ENCODE measurements at regions not wholly inside any gene's neighbourhood (a gene's known extent, or its start where the extent isn't known, plus 50 kb on each side); places are given as distances from the start of the nearest gene placed in this dataset.

DNA sequence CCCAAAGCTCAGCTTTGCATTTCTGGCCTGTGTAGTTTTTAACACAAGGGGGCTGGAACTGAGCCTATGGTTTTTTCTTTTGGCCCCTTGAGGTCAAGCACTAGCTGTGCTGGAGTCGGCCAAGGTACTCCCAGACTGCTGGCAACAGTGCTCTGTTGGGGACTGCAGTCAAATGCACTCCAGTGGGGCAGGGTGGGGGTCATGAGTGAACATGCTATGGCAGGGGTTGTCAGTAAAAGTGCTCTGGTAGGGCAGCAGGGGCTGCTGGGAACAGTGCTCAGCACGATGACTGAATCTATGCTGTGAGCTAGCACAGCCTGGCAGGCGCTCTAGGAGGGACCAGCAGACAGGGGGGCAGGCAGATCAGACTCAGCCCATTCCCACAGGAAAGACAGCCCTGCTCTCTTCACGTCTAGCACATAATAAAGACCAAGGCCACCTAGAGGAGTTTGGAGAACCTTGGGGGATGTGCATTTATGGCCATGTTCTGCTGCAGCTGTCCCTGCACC, 55.0 kb upstream of the CERS6 start:
- no peak overlapping the region for H3K9ac ChIP-seq (ENCODE audit: low read length in 5 of 5)
- H3K4me3 ChIP-seq (ENCODE audit: low read depth in 1 of 5, low read length in 5 of 5) = no peak overlapping the region
- no peak overlapping the region for H3K27ac ChIP-seq (ENCODE audit: low read depth, low read length)
- H3K36me3 ChIP-seq (ENCODE audit: control insufficient read depth in 5 of 5, insufficient read depth in 5 of 5, low read length in 5 of 5) = no peaks in the 10 kb centered on the region
- H3K9me3 ChIP-seq (ENCODE audit: control insufficient read depth in 5 of 5, low read length in 5 of 5) = no peaks in the 10 kb centered on the region
- H3K27me3 ChIP-seq (ENCODE audit: control insufficient read depth in 5 of 5, insufficient read depth in 4 of 5, low read length in 5 of 5) = peaks cover 0 to 5% (median 0%) of the 10 kb centered on the region in 5 donors
- no peaks in the 10 kb centered on the region for H3K4me1 ChIP-seq (ENCODE audit: control insufficient read depth in 5 of 5, insufficient read depth in 5 of 5, low read length in 5 of 5)

- no peak overlapping the region for H3K9ac ChIP-seq (ENCODE audit: low read length in 5 of 5)
- no peak overlapping the region for H3K27ac ChIP-seq (ENCODE audit: low read depth, low read length)
- H3K4me3 ChIP-seq (ENCODE audit: low read depth in 1 of 5, low read length in 5 of 5) = no peak overlapping the region
- no peaks in the 10 kb centered on the region for H3K36me3 ChIP-seq (ENCODE audit: control insufficient read depth in 5 of 5, insufficient read depth in 5 of 5, low read length in 5 of 5)
- no peaks in the 10 kb centered on the region for H3K9me3 ChIP-seq (ENCODE audit: control insufficient read depth in 5 of 5, low read length in 5 of 5)
- H3K27me3 ChIP-seq (ENCODE audit: control insufficient read depth in 5 of 5, insufficient read depth in 4 of 5, low read length in 5 of 5) = peaks cover 0 to 5% (median 0%) of the 10 kb centered on the region in 5 donors
- H3K4me1 ChIP-seq (ENCODE audit: control insufficient read depth in 5 of 5, insufficient read depth in 5 of 5, low read length in 5 of 5) = no peaks in the 10 kb centered on the region
Observed at GRCh38 chr2:168401771-168402170, 54.3 kb upstream of the CERS6 start.

DNA sequence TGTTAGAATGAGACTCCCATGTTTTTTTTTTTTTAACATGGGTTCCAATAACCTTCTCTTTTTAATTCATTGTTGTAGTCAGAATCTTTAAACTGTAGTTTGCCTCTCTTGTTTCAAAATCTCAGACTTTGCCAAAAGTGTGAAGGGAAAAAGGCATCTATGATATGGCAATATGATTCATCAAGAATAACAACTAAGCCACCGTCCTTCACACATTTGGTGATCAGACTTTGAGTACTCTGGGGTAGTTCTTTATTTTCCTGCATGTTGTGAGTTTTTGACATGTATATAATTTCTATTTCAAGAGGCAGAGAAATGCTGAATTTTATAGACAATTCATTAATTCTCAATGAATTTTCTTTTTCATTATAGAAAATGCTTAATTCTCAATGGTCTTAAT, 53.5 kb upstream of the CERS6 start:
- Histone ChIP-seq H3K4me3 (ENCODE audit: low read depth in 1 of 5, low read length in 5 of 5) (no peak overlapping the region), H3K4me1 (ENCODE audit: control insufficient read depth in 5 of 5, insufficient read depth in 5 of 5, low read length in 5 of 5) (no peaks in the 10 kb centered on the region), H3K27me3 (ENCODE audit: control insufficient read depth in 5 of 5, insufficient read depth in 4 of 5, low read length in 5 of 5) (peaks cover 0 to 5% (median 0%) of the 10 kb centered on the region in 5 donors), H3K9me3 (ENCODE audit: control insufficient read depth in 5 of 5, low read length in 5 of 5) (peaks cover 0 to 3% (median 0%) of the 10 kb centered on the region in 5 donors), H3K36me3 (ENCODE audit: control insufficient read depth in 5 of 5, insufficient read depth in 5 of 5, low read length in 5 of 5) (no peaks in the 10 kb centered on the region), H3K27ac (ENCODE audit: low read depth, low read length) (no peak overlapping the region), H3K9ac (ENCODE audit: low read length in 5 of 5) (no peak overlapping the region)

DNA sequence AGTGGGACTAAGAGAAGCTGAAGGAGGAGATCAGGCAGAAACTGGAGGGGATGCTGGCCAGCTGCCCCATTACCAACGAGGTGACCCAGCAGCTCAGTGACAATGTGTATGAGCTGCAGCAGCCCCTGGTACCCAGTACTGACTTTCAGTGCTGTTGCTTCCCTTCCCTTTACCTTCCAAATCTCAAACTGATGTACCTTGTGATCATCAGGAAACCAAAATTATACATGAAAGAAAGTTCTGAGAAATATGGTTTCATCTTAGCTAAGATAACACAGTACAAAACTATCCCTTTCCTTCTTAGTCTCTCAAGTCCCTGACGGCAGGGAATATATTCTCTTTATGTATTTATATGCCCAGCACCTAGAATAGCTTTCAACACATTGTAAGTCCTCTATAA, 52.3 kb upstream of the CERS6 start:
- no peak overlapping the region for H3K4me3 ChIP-seq (ENCODE audit: low read depth in 1 of 5, low read length in 5 of 5)
- H3K36me3 ChIP-seq (ENCODE audit: control insufficient read depth in 5 of 5, insufficient read depth in 5 of 5, low read length in 5 of 5) = no peaks in the 10 kb centered on the region
- H3K9ac ChIP-seq (ENCODE audit: low read length in 5 of 5) = no peak overlapping the region
- peaks cover 0 to 5% (median 0%) of the 10 kb centered on the region in 5 donors for H3K27me3 ChIP-seq (ENCODE audit: control insufficient read depth in 5 of 5, insufficient read depth in 4 of 5, low read length in 5 of 5)
- H3K27ac ChIP-seq (ENCODE audit: low read depth, low read length) = no peak overlapping the region
- H3K4me1 ChIP-seq (ENCODE audit: control insufficient read depth in 5 of 5, insufficient read depth in 5 of 5, low read length in 5 of 5) = no peaks in the 10 kb centered on the region
- H3K9me3 ChIP-seq (ENCODE audit: control insufficient read depth in 5 of 5, low read length in 5 of 5) = peaks cover 0 to 6% (median 0%) of the 10 kb centered on the region in 5 donors

GRCh38 chr2:168404764-168405163, 51.3 kb upstream of the CERS6 start:
- no peak overlapping the region for H3K27ac ChIP-seq (ENCODE audit: low read depth, low read length)

More at GRCh38 chr2:168404764-168405163, 51.3 kb upstream of the CERS6 start:
- Histone ChIP-seq H3K4me1 (ENCODE audit: control insufficient read depth in 5 of 5, insufficient read depth in 5 of 5, low read length in 5 of 5) (no peaks in the 10 kb centered on the region), H3K36me3 (ENCODE audit: control insufficient read depth in 5 of 5, insufficient read depth in 5 of 5, low read length in 5 of 5) (no peaks in the 10 kb centered on the region), H3K4me3 (ENCODE audit: low read depth in 1 of 5, low read length in 5 of 5) (no peak overlapping the region), H3K27me3 (ENCODE audit: control insufficient read depth in 5 of 5, insufficient read depth in 4 of 5, low read length in 5 of 5) (peaks cover 0 to 5% (median 0%) of the 10 kb centered on the region in 5 donors), H3K9me3 (ENCODE audit: control insufficient read depth in 5 of 5, low read length in 5 of 5) (peaks cover 0 to 6% (median 0%) of the 10 kb centered on the region in 5 donors), H3K9ac (ENCODE audit: low read length in 5 of 5) (no peak overlapping the region)
